ENCODE measurements at regions not wholly inside any gene's neighbourhood (a gene's known extent, or its start where the extent isn't known, plus 50 kb on each side); places are given as distances from the start of the nearest gene placed in this dataset.

DNA sequence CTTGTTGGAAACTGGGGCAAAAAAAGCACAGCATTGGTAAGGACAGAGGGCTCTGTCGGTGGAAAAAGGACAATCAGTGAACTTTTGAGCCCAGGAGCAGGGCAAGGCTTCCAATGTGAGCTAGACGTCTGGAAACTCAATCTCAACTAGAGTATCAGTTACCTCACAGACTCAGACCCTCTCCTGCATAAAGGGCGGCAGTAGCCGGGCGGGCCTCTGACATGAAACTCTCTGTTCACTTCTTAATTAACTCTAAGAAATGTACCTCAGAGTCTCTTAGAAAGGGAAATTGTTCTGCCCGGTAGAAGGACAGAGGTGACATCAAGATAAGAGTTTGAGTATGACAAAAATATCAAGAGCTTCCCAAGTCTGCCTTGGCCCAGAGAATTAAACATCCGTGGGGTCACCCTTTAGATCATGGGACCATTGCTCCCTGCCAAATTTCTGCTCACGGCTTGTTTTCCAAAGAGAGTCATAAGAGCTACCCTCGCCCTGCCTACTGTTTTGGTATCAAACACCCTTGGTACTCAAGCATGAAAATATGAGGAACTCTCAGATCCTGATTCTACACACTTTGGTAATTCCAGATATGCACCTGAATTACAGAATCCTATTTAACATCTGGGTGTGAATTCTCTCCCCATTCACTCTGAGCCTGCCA, 103.5 kb upstream of the PKDCC start:
- WGBS, 2 donors: 49 to 55% methylated on average over 9 of the region's 9 CpGs
- Histone ChIP-seq H3K27me3 (no peaks in the 10 kb centered on the region), H3K4me1 (peaks cover 11 to 91% (median 39%) of the 10 kb centered on the region in 9 donors), H3K36me3 (no peaks in the 10 kb centered on the region), H3K27ac (peak overlapping the region in 5 of 10 donors; percentile 16 to 49 (median 42)), H3K4me3 (no peak overlapping the region), H3K9me3 (no peaks in the 10 kb centered on the region)
- intact Hi-C loops (cut with DNase I): loop anchor here in 1 of 10 donors (5.0 kb wide), 1 partner anchor 108 kb away; no protein-coding TSS in a partner anchor
- ATAC-seq (no peak), DNase-seq (no peak)
- TF ChIP-seq, protein P1, sequence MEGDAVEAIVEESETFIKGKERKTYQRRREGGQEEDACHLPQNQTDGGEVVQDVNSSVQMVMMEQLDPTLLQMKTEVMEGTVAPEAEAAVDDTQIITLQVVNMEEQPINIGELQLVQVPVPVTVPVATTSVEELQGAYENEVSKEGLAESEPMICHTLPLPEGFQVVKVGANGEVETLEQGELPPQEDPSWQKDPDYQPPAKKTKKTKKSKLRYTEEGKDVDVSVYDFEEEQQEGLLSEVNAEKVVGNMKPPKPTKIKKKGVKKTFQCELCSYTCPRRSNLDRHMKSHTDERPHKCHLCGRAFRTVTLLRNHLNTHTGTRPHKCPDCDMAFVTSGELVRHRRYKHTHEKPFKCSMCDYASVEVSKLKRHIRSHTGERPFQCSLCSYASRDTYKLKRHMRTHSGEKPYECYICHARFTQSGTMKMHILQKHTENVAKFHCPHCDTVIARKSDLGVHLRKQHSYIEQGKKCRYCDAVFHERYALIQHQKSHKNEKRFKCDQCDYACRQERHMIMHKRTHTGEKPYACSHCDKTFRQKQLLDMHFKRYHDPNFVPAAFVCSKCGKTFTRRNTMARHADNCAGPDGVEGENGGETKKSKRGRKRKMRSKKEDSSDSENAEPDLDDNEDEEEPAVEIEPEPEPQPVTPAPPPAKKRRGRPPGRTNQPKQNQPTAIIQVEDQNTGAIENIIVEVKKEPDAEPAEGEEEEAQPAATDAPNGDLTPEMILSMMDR (IDR thresholded peaks at IDR 0.05): no peak

DNA sequence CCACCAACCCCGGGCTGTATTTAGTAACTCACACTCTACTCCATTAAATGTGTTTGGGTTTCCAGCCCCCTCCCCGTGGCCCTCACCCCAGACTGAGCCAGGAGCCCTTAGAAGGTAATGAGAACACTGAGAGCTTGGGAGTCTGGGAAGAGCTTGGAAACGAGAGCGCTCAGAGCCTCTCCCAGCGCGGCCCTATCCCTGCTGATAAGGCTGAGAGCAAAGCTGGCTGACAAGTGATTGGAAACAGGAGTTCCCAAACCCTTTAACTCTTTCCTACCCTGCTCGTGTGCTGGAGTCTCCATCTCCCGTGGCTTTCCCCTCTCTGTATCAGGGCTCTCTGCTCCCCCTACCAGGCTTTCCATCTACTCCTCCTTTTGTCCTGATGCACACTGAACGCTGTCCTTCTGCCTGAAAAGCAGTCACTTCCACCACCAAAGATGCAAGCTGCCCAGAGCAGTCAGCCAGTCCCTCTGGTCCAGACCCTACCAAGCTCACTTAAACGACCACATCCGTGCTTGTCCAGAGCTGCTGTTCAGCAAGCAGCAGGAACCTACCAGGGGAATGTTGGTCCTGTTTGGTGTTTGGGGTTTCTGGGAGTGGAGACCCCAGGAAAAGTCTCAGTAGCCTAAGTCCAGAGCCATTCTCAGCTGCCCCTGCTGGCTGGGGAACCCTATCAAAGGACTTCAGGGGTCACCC, 100.0 kb upstream of the PKDCC start:
- peak; percentile 88 to 96 (median 94) for ATAC-seq
- WGBS, 2 donors: 12% methylated on average over 11 of the region's 11 CpGs
- Histone ChIP-seq H3K27ac (peak overlapping the region; percentile 42 to 87 (median 68)), H3K36me3 (no peaks in the 10 kb centered on the region), H3K9me3 (no peaks in the 10 kb centered on the region), H3K27me3 (no peaks in the 10 kb centered on the region), H3K4me3 (no peak overlapping the region), H3K4me1 (peaks cover 0 to 69% (median 37%) of the 10 kb centered on the region in 9 donors)
- peak; percentile 57 to 68 for DNase-seq
- intact Hi-C loops (cut with DNase I): loop anchor here in 2 of 10 donors (5.0 kb wide), 2 partner anchors 99 to 104 kb away; partner anchors contain the start of gene PKDCC (in 1 of the 2)
- TF ChIP-seq, protein P1 (IDR thresholded peaks at IDR 0.05): no peak

DNA sequence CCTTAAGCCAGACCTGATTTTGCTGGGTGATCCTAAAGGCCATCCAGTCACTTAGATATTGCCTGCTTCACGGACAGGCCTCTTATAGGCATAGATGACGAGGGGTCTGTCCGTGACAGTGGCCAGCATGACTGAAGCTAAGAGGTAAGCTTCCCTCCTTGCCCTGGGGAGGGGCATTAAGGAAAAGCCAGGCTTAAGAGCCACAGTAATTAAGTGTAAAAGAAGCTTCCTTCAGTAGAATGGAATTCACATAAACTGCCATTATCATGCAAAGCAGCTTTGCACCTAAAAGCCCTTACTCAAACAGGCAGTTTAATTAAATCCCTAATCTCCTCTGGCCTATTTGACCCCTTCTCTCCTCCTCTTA, 99.4 kb upstream of the PKDCC start:
- intact Hi-C loops (cut with DNase I): loop anchor here in 2 of 10 donors (5.0 kb wide), 2 partner anchors 99 to 104 kb away; partner anchors contain the start of gene PKDCC (in 1 of the 2)
- no peak for DNase-seq
- TF ChIP-seq, protein P1 (IDR thresholded peaks at IDR 0.05): no peak
- no peaks in the 10 kb centered on the region for H3K36me3 ChIP-seq
- H3K27ac ChIP-seq: peak overlapping the region in 7 of 10 donors; percentile 21 to 87 (median 77)
- no peak overlapping the region for H3K4me3 ChIP-seq
- WGBS, 2 donors: 63 to 71% methylated on average over 3 of the region's 3 CpGs
- peak in 3 of 8 donors; percentile 4 to 35 (median 6) for ATAC-seq
- H3K4me1 ChIP-seq: peaks cover 3 to 63% (median 37%) of the 10 kb centered on the region in 9 donors
- H3K27me3 ChIP-seq: no peaks in the 10 kb centered on the region
- H3K9me3 ChIP-seq: no peaks in the 10 kb centered on the region

DNA sequence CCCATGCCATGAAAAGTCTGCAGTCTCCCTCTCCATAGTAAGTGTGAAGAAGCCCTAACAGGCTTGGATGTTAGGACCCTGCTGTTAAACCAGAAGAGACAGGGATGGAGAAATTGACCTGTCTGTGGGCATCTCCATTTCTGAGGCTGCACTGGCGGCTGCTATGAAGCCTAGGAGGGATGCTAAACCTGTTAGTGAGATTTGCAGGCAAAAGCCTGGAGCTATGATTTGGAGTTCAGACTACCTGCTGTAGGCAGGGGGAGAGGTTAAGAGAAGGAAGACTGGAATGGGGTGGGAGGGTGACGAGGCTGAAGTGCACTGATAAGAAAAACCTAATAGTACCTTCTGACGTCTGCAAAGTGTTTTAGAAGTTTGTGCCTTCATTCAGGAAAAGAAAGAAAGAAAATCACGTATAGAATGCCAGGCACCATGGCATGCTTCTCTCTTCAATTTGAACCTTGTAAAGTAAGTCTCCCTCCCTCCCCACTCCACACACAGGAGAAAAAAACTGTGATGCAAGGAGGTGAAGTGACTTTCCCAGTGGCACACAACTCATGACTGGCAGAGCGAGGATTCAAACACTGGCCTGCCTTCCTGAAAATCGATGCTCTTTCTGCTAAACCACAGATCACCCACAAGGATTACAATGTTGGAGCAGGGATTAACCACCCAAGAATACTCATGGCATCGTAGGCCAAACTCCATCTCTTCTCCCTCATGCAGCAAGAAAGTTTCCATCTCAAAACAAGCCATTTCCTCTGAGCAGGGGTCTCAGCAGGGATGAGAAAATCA, 98.5 kb upstream of the PKDCC start:
- Histone ChIP-seq H3K4me3 (no peak overlapping the region), H3K27me3 (no peaks in the 10 kb centered on the region), H3K9me3 (no peaks in the 10 kb centered on the region), H3K36me3 (no peaks in the 10 kb centered on the region), H3K27ac (peak overlapping the region in 1 of 10 donors; percentile 84), H3K4me1 (peaks cover 5 to 54% (median 29%) of the 10 kb centered on the region in 9 donors)
- ATAC-seq (no peak), DNase-seq (no peak)
- 71 to 72% methylated on average over 7 of the region's 7 CpGs for WGBS, 2 donors
- intact Hi-C loops (cut with DNase I): loop anchor here in 2 of 10 donors (5.0 kb wide), 2 partner anchors 98 to 103 kb away; partner anchors contain the start of gene PKDCC (in 1 of the 2)
- TF ChIP-seq, protein P1 (IDR thresholded peaks at IDR 0.05): no peak

Measured in heart right ventricle (tissue), 16 donors.